Activated CD4-positive, alpha-beta T cell treated with anti-CD3 and anti-CD28 coated beads for 1 hour (primary cell): ENCODE measurements at regions not wholly inside any gene's neighbourhood (a gene's known extent, or its start where the extent isn't known, plus 50 kb on each side); places are given as distances from the start of the nearest gene placed in this dataset.
"Not testable (repeated sequence)": the region's sequence is repeated elsewhere in the genome, so short reads cannot be mapped to it uniquely, and the experiment has no call there.

Experiments
- DNase-seq: peaks from one replicate; pipeline ENCODE4 v3.0.0-alpha.2; 2020

DNA sequence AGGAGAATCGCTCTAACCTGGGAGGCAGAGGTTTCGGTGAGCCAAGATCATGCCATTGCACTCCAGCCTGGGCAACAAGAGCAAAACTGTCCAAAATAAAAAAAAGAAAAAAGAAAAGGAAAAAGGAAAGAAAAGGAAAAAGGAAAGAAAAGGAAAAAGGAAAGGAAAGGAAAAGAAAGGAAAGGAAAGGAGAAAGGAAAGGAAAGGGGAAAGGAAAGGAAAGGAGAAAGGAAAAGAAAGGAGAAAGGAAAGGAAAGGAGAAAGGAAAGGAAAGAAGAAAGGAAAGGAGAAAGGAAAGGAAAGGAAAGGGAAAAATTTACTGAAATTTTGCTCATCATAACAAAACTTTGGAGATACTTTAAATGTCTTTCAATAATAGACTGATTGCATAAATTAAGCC lies 391.3 kb upstream of the GYPC start:
- DNase-seq, result no peak

DNA sequence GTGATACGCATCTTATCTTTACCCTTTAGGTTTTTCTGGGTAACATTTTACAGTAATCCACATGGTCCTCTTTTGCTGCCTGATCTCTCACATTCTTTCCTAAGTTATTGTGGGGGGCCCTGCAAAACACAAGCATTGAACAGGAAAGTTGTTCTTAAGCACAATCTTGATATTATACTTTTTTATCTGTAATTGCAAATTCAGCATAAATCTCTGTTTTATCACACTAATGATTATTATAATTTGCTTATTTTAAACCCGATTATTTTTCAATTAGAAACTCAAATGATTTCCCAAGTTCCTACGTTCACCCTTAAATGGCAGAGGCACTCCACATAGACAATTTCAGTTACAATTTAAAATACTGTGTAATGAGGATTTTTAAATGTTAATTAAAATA lies 386.0 kb upstream of the GYPC start:
- DNase-seq, result no peak

GRCh38 chr2:126270587-126270986 lies 385.4 kb upstream of the GYPC start:
- no peak for DNase-seq

- no peak for DNase-seq
Observed at GRCh38 chr2:126272401-126272800, 383.6 kb upstream of the GYPC start.

DNA sequence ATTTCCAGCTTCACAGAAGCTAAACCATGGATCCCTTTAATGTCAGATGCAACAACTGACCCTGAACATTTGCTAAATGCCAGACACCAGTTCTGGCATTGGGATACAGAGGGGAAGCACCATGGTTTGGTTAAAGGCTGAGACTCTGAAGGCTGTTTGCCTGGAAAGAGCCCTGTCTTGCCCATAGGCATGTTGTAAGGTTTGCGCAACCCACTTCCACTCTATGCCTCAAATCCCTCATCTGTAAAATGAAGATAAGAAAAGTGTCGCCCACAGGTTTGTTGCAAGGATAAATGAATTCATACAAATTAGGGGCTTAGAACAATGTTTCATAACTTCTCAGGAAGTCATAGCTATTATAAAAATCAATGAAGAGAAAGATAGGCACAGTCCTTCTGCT lies 380.9 kb upstream of the GYPC start:
- no peak for DNase-seq

DNA sequence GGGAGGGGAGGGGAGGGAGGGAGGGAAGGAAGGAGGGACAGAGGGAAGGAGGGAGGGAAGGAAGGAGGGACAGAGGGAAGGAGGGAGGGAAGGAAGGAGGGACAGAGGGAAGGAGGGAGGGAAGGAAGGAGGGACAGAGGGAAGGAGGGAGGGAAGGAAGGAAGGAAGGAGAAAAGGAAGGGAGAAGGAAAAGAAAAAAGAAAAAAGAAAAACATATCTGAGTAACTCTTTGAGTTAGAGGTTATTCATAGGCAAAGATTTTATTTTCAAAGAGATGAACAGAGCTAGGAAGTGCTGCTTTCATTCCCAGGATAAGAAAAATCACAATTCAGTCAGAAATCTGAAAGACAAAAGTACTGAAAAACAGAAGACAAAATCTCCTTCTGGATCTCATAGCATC lies 379.7 kb upstream of the GYPC start:
- not testable (repeated sequence) for DNase-seq

DNA sequence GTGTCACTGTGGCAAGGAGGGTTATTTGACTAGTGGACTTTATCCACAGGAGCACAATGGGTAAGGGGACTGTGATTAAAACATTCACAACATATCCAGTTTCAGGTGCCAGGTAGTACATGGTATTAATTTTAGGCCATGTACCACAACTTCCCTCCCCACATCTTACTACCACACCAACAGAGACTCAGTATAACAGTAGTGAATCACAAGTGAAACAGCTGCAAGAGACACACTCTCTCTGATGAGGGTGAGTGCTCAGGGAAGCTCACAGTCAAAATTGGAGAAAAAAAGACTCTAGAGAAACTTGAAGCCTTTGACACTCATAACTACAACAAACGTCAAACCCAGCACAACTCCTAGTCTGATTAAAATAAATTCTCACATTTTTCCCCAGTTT lies 367.6 kb upstream of the GYPC start:
- no peak for DNase-seq

DNA sequence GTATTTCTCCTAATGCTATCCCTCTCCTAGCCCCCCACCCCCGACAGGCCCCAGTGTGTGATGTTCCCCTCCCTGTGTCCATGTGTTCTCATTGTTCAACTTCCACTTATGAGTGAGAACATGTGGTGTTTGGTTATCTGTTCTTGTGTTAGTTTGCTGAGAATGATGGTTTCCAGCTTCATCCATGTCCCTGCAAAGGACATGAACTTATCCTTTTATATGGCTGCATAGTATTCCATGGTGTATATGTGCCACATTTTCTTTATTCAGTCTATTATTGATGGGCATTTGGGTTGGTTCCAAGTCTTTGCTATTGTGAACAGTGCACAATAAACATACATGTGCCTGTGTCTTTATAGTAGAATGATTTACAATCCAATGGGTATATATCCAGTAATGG lies 362.0 kb upstream of the GYPC start:
- DNase-seq, result not testable (repeated sequence)

DNA sequence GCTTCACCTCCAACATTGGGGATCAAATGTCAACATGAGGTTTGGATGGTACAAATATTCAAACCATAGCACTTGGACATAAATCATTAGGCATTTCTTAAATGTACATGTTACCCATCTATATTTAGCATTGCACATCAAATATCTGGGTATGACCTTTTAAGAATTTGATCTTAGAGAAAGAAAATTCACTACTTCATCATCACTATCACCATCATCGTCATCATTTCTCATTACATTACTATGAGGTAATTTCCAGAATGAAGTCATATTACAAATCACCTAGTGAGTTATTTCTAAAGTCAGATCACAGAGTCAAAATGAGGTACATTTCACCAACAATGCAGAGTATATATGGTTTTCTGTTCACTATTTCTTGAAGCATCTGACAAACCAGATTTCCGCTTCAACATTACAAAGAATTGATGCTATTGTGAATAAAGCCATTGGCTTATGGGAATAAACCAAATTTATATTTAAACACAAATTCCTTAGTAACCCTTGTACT lies 356.4 kb upstream of the GYPC start:
- DNase-seq, result no peak

- no peak for DNase-seq
Observed at GRCh38 chr2:126300348-126300747, 355.6 kb upstream of the GYPC start.

DNA sequence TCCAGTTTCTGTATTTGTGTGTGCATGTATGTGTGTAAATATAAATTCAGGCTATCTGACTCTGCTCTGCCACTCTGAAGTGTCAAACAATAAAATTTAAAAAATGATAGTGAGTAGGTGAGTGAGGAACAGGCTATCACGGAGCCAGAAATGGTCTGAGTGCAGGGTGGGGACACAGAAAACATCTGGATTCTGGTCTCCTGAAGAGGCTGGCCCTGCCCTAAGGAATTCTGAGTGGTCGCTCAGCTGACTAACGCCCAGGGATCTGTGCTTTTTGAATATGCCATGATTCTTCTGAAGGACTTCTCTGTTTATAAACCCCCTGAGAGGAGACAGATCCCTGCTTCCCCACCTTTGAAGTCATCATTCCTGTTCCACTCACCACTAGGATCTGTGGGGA lies 353.9 kb upstream of the GYPC start:
- no peak for DNase-seq

DNA sequence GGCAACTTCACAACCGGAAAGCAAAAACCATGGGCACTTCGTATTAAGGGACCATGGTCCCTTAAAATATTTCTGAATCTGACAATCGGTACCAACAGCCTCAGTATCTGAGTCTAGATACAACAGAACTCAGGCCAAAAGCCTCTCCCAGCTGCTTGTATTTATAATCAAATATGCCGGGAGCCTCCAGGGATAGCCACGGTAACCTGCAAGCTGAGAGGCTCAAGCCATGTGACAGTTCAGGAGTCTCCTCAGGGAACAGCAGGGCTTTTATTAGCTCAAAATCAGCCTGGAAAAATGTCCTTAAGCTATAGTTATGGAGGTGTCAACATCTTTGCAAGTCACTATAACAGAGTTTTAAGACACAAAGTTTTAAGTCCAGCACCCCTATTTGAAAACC lies 352.8 kb upstream of the GYPC start:
- DNase-seq, result no peak

DNA sequence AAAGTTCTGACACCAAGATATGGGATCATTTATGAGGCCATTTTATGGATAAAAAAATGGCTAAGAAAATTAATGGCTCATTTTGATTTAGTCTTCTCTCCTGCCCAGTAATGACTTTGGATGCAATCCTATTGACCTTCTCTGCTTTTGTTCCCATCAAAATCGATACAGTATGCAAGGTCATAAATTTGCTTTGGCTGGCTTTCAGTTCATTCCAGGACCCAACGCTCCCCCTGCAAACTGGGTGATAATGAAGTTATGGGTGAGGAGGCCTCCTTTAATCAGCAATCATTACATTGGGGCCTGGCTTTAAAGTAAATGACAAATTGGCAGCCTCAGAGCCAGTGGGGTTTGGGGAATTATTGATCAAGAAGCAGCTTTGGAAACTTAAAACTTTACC lies 351.8 kb upstream of the GYPC start:
- no peak for DNase-seq

GRCh38 chr2:126306539-126306938 lies 349.4 kb upstream of the GYPC start:
- DNase-seq, result no peak

- no peak for DNase-seq
Observed at GRCh38 chr2:126307740-126308139, 348.2 kb upstream of the GYPC start.

DNA sequence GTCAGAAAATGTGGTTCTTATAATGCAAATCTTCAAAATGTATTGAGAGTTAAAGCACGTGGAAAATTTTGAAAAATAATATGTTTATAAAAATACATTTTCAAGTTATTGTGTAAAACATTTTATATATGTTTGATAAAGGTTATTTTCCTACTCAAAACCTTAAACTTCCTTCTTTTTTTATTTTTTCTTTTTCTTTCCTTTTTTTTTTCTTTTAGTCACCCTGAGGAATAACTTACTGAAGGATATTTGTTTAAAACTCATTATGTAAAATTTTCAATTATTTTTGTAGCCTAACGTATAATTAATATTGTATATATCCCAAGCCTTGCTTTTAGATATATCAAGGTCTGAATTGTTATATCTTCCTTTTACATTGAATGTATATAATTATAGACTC lies 346.8 kb upstream of the GYPC start:
- DNase-seq, result no peak

- DNase-seq, result no peak
Observed at GRCh38 chr2:126312579-126312978, 343.4 kb upstream of the GYPC start.

- no peak for DNase-seq
Observed at GRCh38 chr2:126315828-126316227, 340.1 kb upstream of the GYPC start.

GRCh38 chr2:126317790-126318431 lies 338.0 kb upstream of the GYPC start:
- no peak for DNase-seq

DNA sequence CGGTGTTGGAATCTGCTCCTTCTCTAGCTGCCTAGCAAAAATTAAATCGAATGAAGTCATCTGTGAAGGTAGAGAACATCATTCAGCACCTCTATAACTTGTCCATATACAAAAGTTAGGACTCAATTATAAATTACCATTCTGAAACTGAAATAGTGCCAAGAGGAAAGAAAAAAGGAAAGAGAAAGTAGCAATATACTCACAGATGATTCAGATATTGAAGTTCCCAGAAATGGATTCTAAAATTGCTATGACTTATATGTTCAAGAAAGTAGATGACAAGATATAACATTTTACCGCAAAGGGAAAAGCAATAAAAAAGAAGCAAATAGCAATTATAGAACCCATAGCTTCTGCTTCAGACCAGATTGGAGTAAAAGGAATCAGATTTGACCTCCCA lies 333.6 kb upstream of the GYPC start:
- DNase-seq, result no peak

DNA sequence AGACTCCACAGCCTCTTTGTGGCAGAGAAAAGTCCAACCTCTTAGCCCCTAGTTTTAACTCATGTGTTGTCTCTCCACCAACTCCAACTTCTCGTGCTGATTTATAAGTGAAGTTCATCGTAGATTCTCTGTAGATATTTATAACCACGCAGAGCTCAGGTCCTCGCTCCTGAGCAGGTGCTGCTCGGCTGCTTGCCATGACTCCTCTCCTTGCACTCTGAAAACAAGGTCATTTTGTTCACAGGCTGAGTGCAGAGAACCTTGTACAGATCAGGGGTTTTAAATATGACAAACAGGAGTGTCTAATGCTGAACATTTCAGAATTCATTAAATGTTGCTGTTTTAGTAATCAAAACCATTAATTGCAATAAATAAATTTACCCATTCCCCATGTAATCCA lies 330.8 kb upstream of the GYPC start:
- no peak for DNase-seq

DNA sequence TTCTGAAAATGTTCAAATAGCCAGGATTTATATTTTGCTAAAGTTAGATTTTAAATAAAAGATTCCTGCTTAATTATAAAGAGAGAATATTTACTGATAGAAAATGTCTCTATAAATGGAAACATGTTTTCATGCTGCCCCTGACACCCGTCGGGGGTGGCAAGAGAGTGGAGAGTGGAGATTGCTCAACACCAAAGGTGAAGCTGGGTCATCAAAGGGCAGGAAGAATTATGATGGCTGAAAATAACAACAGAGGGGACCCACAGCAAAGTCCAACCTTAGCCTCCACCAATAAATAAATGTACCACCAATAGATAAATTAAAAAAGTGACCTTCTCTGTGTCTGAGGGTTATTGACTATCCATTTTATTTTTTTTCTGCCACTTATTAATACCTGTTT lies 326.8 kb upstream of the GYPC start:
- no peak for DNase-seq

DNA sequence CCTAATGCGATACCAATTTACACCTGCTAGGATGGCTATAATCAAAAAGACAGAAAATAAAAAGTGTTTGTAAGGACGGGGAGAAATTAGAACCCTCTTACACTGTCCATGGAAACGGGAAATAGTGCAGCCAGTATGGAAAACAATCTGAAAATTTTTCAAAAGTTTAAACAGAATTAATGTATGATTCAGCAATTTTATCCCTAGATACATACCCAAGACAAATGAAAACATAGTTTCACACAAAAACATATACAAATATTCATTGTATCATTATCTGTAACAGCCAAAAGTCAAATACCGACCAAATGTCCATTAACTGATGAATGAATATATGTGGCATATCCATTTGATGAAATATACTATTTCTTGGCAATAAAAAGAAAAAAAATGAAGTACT lies 313.5 kb upstream of the GYPC start:
- DNase-seq, result no peak

DNA sequence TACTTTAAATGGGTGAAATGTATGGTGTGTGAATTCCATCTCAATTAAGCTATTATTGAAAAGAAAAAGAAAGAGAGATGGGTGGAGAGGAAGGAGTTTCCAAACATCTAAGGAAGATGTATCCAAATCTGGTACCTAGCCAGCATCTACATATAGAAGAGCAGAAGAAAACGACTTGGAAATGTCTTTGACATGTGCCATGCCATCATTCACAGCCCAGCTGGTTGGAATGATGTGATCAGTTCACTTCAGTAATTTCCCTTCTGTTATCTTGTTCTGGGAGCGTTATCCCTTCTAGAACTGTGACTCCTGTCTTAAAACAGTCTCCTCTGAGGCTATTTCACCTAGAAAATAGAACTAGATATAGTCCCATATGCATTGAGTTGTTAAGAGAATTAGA lies 312.8 kb upstream of the GYPC start:
- no peak for DNase-seq

GRCh38 chr2:126344493-126344892 lies 311.5 kb upstream of the GYPC start:
- DNase-seq, result no peak

DNA sequence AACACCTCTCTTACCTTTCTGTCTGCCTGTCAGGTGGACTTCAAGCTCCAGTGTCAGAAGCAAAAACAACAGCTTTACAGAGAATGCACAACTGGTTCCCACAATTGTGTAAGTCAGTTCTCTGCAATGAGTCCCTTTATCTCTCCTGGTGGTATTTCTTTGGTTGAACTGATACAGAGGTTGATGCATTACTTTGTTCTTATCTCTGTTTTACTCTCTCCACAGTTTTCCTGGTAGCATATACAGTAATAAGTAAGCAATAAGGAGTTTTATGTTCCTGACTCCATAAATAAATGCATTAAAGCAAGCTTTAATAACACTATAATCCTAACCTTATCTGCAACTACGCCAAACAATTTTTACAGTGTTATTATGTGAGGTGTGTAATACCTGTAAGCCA lies 310.3 kb upstream of the GYPC start:
- DNase-seq, result no peak
